HG02763 (cell line): ENCODE measurements at regions not wholly inside any gene's neighbourhood (a gene's known extent, or its start where the extent isn't known, plus 50 kb on each side); places are given as distances from the start of the nearest gene placed in this dataset.
"Not testable (repeated sequence)": the region's sequence is repeated elsewhere in the genome, so short reads cannot be mapped to it uniquely, and the experiment has no call there.

Experiments
- ATAC-seq: cut with Tn5 transposase; IDR thresholded peaks from one replicate; pipeline ENCODE4 v1.9.1; 2021; ENCODE audit warnings: mild to moderate bottlenecking, moderate library complexity; ENCODE audit not compliant: unreplicated experiment

DNA sequence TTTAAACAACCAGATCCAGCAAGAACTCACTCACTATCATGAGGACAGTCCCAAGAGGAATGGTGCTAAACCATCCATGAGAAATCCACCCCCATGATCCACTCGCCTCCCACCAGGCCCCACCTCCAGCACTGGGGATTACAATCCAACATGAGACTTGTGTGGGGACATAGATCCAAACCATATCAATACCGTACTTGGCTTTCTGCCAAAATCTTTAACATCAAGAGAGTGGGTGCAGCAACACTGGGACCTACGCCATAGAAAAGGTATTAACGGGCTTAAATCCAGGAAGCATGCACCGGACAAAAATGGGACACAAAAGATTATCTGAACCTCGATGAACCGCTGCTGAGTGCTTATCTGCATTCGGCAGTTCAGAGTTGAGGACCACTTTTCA lies 322.3 kb upstream of the ARID1B start:
- ATAC-seq, result no peak

DNA sequence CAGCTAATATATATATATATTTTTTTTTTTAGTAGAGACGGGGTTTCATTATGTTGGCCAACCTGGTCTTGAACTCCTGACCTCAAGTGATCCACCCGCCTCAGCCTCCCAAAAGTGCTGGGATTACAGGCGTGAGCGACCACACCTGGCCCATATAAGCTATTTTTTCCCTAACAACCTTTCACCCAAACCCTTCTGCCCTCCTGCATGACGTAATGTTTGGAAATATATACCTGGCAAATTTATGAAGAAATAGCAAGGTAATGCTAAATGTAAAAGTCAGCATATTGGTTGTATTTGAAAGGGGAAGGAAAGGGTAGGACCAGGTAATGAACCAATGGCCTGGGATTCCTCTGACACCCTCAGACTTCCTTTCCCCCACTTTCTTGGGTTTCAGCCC lies 325.5 kb upstream of the ARID1B start:
- ATAC-seq, result no peak

DNA sequence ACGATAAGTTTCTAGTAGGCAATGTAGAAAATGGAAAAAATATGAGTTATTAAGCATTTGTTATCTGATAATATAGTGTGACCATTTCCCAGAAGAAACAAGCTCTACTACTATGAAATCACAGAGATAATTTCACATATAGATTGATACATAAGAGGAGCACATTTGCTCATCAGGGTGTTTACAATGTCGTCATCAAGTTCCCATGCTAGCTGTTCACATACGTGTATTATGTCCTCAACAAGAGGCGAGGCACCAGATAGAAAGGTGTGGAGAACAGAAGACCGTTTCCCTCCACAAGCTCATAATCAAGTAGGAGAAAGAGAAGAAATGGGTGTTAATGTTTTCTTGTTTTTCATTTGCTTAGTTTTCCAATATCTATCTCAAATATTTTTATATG lies 326.1 kb upstream of the ARID1B start:
- ATAC-seq, result no peak

DNA sequence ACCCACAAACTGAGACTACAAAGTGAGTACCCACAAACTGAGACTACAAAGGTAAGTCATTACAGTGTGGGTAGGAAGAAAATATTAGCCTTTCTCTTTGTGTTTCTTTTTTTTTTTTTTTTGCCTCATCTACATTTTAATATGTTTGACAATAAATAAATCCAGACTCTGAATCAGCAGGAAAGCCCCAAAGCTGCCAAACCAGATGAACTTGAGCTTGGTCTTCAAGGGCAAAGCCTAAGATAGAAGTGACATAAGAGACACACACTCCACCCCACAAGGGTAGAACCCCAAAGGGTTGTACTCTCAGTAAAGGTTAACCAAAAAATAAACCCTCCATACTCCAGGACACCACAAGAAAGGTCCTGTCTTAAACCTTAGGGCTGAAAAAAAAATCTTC lies 326.8 kb upstream of the ARID1B start:
- no peak for ATAC-seq

DNA sequence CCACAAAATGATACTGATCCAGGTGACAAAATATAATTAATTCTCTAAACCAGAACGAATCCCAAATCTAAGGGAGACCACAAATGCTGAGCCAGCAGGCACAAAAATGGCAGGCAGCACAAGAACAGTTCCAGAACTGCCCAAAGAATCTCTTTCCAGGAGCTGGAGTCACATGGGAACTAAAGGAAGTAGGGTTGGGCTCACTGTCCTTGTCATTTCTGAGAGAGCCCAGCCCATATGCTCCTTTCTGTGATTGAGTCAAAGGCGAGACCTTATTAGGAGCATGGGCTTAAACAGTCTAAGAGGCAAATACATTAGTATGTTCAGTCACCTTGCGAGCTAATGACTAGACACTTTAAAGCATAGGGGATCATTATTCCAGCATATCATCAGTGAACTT lies 327.6 kb upstream of the ARID1B start:
- ATAC-seq, result no peak

DNA sequence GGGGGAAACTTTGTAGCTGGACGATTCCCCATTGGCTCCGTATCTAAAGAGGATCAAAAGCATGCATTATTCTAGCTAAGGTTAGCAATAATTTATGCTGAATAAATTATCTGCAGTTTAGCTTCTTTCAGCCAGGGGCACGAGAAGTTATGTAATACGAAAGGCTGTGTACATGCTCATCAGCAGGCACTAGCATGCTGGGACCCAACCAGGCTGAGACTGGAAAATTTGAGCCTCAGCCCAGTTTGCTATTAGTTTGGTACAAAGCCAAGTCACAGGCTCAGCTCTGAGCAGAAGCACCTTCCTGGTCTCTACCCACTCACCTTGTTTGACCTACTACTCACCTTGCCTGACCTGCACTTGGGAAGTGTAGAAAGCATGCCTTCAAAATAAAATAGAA lies 328.1 kb upstream of the ARID1B start:
- no peak for ATAC-seq

DNA sequence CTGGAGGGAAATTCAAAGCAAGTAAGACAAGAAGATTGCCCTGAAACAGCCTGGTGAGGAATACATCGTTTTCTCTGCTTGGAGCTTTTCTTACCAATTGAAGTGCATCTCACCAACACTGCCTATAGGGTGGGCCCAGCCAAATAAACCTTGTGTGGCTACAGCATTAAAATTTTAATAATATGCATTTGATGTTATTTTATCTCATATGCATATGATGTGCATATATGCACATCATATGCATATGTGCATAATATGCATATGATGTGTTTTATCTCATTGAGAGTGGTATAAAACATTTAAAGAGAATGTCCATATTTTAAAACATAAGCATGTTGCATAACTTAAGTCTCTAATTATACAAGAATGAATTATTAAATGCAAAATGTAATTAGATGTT lies 328.6 kb upstream of the ARID1B start:
- no peak for ATAC-seq

DNA sequence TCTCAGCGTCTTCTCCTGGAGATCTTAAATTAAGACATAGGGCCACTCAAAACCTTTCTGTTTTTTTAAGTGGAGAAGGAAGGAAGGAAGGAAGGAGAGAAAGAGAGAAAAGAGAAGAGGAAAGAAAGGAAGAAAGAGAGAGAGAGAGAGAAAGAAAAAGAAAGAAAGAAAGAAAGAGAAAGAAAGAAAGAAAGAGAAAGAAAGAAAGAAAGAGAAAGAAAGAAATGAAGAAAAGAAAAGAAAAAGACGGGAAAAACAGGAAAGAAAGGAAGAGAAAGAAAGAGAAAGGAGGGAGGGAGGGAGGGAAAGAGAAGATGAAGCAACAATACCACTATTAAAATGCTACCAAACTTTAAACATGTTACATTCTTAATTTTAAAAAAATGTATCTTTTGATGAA lies 336.5 kb upstream of the ARID1B start:
- ATAC-seq, result no peak

DNA sequence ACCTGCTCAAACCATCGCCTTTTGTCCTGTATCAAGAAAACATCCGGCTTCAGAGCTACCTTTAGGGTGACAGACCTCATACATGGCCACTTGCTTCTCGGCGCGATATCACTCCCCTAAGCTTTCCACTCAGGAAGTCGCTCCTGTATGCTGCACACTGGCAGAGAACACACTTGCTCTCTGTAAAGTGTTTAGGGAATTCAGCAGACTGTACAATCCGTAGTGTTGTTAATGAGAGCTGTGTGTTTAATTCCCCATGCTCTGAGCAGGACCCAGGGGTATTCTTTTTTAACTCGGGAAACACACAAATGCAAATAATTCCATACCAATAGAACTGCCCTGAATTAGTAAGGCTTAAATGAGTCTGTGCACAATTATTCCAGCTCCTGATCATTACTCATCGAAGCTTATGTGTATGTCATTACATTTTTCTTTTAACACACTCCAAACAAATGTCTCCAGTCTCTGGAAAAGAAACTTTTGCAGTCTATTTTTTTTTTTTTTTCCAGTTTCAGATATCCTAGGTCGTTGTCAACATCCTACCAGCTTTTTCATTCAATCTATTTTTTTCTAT lies 338.7 kb upstream of the ARID1B start:
- no peak for ATAC-seq

DNA sequence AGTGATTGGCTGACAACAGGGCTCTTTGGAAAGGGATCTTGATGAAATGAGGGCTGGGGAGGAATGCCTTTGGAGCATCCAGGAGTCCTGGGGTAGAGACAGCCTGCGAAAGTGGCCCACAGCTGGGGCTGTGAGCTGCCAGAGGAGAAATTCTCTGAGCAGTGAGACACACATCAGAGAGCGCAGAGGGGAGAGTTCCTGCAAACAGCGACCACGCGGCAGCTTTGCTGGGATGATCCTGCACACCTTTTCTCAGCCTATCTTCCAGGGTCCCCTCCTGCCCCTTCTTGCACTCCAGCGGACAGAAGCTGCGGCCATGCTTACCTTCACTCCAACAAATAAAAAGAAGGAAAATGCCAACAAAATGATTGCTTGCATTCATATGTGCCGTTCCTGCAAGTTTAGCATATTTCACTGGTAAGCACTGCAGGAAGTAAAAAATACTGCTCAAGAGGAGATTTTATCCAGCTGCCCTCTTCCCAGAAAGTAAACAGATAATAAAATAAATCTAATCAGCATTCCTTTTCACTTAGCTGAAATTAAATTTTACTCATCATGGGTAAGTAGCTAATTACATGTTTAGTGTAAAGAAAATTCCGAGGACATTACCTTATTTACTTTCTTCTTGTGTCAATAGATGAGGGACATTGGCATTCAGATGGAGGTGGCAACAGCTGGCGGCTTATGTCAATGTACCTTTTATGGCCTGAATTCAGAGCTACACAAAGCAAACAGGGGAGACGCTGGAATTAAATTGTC lies 339.9 kb upstream of the ARID1B start:
- no peak for ATAC-seq

DNA sequence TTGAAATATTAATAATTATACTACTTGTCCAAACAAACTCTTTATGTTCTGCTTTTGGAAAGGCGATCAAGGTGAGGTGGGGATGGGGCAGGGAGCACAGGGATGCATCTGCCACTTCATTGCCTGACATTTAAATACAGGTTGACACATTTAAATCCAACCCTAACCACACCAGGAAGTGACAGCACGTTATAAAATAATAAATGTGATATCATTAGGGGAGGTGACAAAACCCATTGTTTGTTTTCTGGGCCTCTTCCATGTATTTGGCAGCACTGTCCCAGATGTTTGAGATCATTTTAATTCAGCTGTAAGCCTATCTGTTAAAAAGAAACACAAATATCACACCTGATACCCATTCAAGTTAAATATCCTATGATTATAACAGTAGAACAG lies 342.4 kb upstream of the ARID1B start:
- ATAC-seq, result no peak

DNA sequence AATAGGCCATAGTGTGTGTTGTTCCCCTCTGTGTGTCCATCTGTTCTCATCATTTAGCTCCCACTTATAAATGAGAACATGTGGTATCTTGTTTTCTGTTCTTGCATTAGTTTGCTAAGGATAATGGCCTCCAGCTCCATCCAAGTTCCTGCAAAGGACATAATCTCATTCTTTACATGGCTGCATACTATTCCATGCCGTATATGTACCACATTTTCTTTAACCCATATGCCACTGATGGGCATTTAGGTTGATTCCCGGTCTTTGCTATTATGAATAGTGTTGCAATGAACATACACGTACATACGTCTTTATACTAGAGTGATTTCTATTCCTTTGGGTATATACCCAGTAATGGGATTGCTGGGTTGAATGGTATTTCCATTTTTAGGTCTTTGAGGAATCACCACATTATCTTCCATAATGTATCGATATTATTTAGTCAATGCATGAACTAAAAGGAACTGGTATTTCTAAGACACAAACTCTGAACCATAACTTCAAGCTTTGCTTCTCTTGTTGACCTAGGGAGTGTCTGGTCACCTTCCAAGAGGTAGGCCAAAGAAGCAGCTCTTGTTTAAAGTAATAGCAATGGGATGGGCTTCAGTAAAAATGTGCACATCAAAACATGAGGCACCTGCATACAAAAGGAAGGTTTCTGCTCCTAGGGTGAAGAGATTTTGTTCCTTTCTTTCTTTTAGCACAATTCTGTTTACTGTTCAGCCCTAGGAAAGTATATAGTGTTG lies 343.0 kb upstream of the ARID1B start:
- ATAC-seq, result no peak

DNA sequence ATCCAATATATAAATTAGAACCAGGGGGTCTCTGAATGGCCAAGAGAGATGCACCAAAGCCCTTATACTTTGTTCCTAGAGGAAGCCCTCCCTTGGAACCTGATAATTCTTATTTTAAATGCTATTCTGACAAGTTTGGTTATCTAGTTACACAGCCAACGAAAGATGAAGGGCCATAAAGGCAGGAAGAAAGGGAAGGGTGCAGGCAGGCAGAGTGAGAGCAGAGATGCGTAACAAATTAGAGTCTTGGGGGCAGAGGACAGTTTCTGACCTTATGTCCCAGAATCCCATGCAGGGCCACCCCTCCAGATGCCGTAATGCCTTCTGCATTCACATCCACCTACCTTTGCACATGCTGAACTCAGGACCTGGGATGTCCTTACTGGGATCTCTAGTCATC lies 344.6 kb upstream of the ARID1B start:
- no peak for ATAC-seq

DNA sequence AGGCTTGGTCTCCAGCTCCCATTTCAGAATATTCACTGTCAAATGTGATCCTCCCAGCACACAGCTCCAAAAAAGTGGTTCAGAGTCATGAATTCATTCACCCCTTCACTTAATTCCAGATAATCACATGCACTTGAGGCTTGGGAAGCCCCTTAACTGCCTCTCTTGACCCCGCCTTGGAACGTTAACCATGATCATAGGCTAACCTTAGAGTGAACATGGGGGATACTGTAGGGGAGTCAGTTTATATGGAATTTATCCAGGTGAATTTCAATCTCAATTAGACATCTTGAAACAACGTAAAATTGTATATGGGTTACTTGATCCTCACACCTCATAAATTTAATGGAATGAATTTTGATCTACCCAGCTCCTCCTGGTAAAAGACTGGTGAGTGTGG lies 346.8 kb upstream of the ARID1B start:
- no peak for ATAC-seq

DNA sequence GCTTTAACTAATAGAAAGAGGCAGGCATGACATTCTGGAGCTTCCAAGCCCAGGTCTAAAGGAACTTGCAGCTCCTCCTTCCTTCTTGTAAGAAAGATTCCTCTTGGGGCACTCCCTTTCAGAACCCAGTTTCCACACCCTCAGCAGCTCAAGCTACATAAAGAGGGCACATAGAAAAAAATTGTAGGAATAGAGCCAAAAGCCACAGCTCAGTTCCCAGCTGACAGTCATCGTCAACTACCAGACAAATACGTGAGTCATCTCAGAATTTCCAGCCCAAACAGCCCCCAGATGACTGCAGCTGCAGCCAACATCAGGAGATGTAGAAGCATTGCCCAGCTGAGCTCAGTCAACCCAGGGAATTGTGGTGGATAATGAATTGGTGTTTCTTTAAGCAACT lies 349.8 kb upstream of the ARID1B start:
- no peak for ATAC-seq

DNA sequence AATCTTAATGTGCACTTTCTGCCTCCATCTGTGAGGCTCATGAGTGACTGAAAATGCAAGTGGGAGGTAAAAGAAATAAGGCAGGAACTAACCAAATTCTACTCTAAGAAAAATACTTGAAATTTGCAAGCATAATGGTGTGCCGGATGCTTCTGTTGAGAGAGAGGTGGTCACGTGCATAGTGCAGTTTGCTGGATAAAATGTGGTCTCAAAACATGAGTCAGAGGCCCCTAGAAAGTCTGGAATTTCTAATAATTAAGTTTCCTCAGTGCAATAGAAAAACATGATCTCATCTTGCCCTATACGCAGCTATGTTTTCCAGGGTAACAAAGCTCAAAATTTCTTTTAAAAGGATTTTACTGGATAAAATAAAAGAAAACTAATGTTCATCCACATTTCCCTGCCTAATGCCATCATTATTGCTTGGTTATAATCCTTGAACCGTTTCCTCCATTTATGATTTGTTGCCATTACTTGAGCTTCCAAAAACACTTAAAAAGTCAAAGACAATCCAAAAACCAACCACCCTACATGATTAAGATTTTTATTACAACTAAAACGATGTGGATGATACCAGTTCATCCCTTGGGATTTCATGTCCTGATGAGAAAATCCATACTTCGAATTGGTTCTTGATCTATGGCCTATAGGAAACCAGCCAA lies 351.7 kb upstream of the ARID1B start:
- no peak for ATAC-seq

DNA sequence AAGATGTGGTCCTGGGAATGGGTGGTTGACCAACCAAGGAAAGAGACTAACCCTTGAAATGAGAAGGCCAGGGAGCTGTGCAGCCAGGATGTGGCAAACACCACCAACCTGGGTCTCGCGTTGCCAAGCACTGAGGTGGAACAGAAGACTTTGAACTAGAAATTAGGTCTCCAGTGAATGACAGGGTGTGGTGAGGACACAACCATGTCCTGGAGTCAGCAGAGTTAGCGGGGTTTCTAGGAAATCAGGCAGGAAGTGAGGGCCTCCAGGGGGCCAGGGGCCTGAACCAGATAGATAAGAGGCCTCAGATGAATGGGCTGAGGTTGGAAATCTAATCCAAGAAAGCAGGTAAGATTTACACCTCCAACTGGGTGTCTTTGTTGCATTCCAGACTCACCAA lies 353.3 kb upstream of the ARID1B start:
- no peak for ATAC-seq

DNA sequence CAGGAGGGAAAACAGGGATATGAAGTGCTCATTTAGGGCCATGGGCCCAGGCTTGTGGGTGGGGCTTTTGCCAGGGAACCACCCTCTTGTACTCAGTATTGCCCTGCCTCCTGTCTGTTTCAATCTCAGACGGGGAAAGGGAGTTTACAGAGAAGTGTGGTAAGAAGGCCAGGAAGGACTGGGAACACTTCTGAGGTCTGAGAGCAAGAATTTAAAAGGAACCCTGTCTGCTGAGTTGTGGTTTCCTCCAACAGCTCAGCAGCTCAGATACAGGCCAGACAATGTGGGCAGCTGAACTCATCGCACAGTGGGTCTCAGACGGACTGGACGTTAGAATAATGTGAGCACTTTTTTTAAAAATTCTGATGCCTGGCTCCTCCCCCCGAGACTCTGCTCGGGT lies 354.1 kb upstream of the ARID1B start:
- no peak for ATAC-seq

DNA sequence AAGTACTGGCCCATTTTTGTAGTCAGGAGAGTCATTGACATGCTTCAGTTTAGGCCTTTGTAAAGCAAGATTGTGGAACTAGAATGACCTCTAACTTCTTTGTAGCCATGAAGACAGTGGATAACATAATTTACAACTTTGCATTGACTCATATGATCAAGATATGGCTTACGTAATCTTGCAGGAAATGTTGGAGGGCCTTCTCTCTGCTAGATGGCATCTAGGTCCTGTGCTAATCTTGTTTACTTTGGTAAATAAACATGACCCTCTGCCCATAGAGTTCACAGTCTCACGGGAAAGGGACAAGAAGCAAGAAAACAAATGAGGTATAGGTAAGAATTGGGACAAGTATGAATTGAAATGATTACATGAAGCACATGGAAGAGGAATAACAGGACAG lies 355.2 kb upstream of the ARID1B start:
- no peak for ATAC-seq

DNA sequence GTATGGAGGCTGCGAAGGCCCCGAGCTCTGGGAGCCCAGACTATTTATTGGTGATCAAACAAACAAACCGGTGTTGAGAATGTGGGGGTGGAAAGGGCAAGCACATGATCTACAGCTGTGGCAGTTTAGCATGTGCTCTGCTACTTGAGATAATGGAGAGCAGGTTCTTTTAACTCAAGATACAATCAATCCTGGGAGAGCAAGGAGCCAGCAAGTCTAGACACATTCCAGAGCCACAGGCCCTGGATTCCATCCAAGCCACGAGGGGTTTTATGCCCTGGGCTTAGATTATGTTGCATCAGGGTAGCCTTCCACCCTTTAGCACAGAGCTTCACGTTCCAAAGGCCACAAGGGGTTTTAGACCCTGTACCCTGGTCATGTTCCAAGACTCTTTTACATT lies 355.9 kb upstream of the ARID1B start:
- not testable (repeated sequence) for ATAC-seq

DNA sequence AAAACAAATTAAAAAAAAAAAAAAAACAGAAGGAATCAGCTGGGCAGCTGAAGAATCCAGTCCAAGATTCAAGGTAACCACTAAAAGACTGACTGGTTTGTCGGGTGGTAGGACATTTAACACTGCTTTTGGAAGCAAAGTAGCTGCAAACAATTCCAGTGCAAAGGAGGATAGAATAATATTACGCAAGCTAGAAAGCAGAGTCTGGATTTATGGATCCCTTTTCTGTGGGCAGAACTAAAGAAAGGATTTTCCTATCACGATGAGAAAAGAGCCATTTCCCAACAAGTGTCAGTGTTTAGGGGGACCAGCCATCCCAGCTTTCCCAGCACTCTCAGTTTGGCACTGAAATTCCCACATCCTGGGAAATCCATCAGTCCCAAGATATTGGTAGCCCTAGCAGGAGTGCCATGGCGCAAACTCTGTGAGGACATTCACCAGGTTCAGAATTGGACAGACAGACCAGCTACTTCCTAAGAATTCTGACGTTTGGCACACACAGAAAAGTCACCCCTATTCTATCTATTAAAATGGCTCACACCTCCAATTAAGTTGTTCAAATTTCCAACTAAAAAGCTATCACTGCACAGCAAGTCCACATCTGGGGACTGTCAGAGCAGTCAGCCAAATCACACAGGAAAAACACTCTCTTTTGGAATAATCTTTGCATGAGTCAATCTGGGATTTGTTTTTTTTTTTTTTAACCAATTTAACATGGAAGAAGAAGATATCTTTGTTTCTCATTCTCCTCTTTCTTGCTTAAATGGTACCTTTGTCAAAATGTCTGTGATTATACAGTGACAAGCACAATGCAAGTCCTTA lies 356.8 kb upstream of the ARID1B start:
- no peak for ATAC-seq
